UCSD-AML1 (cell line): ENCODE measurements at regions not wholly inside any gene's neighbourhood (a gene's known extent, or its start where the extent isn't known, plus 50 kb on each side); places are given as distances from the start of the nearest gene placed in this dataset.
"Not testable (repeated sequence)": the region's sequence is repeated elsewhere in the genome, so short reads cannot be mapped to it uniquely, and the experiment has no call there.

ENCODE experiments used
- DNase-seq: peaks from one replicate; lab custom pipeline; 2025; ENCODE audit not compliant: unreplicated experiment; lab: John Stamatoyannopoulos, UW

DNA sequence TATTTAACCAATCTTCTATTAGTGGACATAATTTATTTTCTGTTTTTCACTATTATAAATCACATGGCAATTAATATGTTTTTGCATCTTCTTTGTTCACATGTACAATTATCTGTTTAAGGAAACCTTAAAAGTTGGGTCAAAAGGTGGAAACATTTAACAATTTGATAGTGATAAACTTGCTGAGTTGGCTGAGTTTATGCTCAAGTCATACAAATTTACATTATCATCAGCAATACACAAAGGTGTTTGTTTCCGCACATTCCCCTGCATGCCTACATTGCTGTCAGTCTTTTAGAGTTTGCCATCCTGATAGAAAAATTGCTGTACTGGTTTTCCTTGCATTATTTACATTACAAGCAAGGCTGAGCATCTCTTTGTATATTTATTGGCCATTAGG lies 139.5 kb downstream of the KCNRG start:
- DNase-seq: no peak

DNA sequence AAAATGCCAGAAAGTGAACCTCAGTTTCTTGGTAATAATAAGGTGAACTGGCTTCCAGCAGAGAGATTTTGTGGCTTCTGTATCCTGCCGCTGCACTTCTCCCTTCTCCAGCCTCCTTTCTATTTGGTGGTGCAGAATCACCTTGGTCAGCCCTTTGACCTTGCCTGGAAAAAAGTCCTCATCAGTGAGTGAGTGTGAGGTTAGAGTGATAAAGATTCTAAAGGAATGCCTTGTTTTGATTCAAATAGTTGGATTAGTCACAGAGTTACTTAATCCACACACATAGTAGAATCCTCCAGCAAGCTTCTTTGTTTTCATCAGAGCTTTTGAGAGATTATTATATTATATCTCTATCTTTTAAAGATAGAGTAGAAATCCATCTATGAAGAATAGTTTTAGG lies 140.9 kb downstream of the KCNRG start:
- DNase-seq: no peak

DNA sequence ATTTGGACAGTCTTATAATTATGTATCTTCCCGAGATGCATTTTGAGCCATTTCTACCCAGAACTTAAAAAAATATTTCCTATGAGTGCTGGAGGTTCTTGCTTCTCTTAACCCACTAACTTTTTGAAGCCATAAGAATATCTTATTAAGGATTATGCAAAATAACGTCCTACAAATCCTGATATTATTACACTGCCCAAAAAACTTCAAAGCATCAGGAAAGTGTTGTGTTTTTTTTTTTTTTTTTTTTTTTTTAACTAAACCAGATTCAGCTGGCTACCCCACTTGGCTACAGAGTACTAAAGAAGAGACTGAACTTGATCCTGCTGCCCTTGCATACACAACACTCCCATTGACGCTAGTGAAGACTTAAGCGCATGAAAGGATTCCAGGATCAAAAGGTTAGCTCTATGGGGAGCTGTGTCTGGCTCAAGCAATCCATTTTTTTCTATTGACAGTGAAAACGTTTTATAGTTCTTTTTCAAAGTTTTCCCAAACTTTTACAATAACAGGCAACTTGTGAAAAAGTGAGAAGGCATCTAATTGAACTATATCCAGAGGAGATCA lies 141.4 kb downstream of the KCNRG start:
- no peak for DNase-seq

DNA sequence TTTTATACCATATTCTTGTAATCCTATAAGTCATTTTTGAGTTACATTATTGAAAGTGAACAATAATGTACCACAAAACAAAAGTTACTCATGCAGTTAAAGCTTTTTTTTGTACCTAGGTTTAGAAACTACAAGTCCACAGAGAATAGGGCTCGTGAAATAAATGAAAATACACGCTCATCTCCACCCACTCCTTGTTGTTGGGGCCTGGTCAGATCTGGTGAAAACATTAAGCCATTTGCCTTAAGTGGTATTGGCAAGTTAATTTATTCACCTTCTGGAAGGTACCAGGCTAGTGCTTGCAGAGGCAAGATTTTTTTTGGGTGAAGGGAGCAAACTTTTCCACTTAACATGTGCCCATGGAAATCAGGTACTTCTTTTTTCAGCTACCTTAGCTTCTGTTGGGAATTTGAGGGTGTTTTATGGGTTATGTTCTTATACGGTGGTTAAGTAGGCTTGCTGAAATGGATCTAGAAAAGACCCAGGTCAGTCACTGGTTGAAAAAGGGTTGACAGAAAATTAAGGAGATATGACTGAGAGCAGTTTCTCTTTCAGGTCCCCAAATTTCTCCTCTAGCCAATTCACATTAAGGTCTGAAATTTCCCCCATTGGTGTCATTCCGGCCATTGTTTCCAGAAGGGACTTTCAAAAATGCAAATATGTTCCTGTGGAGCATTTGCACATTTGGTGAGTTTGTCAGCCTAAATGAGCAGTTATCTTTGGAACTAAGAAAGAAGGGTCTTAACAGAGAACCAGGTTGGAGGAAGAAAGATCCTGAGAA lies 143.3 kb downstream of the KCNRG start:
- no peak for DNase-seq

DNA sequence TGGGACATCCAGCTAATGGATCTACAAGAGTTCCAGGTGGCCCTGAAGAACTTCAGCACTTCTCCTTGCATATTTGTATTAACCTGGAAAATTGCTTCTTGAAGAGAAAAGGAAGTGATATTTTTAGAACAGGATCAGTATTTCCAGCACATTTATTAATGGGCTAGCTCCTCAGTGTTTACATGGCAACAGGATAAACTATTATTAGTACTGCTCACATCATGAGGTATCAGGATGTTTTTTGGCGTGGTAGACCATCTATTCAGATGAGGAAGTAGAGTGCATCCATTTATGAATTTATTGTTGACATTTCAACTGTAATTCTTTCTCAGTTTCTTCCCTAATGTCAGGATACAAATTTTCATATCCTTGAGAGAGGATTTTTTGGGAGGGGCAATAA lies 144.4 kb downstream of the KCNRG start:
- DNase-seq: no peak

DNA sequence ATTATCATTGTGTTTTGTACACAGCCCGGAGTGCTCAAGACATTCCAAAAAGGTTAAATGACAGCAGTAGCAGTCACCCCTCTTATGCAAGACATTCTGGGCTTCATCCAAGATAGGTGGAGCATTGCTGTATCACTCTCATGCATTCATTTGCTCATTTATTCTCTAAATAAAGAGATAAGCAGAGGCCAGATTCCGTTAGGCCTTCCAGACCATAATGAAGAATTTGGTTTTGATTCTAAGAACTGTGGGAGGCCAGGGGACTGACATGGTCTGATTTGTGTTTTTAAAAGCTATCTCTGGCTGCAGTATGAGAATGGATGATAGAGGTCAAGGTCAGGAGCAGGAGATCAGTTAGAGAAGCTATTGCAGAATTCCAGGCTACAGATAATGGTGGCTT lies 145.8 kb downstream of the KCNRG start:
- DNase-seq: no peak

DNA sequence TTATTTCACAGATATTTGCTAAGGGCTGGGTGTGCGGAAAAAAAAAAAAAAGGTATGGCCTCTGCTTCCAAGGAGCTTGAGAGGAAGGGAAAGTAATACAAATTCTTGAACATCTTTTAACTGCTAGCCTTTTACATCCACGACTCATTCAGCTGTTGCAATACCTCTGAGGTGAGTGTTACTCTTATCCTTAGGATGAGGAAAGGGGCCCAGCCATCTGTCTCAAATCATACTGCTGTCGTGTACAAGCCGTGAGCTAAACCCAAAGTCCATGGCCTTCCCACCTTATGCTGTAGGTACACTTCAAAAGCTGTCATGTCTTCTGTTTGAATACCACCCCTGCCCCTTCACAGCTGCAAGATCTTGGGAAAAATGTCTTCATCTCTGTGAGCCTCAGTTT lies 146.8 kb downstream of the KCNRG start:
- no peak for DNase-seq

DNA sequence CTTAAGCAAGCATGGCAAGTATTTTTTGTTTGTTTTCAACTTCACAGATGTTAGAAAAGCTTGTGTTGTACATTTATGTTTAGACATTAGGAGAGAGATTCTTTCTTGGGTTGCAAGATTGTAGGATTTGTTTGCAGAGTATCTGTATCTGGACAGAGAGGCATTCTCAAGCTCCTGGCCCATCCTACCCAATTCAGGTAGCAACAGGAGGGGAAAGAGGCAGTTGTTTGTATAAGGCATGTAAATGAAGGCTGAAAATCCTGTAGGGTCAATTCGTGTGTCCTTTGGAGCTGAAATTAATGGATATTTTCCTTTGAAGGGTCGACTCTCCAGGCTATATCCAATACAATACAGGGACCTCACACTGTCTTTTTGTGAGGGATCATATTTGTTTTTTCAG lies 147.3 kb downstream of the KCNRG start:
- no peak for DNase-seq

DNA sequence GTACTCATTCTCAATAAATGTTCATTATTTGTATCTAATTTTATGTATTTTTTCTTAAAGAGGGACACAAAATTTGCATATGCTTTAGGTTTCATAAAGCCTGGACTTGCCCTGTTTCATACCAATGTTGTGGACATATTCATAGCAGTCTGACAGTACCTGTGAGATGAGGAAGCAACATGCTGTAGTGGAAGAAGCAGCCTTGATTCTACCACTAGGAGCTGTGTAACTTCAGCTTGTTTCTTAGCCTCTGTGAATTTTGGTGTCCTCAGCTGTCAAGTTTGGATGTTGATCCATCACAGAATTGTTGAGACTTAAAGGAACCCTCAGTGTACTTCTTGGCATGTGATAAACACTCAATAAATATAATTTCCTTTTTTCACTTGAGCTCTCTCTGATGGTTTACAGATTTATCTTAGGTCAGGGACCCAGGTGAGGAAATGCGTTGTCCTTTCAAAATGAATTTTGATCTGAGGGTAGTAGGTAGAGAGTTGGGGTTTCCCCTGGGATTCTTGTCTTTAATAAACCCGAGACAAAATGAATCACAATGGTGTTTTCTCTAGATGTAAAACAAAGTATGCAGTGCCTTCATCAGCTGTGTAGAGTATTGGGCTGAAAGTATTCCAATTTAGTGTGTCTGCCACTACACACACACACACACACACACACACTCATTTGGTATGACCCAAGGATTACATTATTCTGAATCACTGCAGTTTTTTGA lies 152.1 kb downstream of the KCNRG start:
- DNase-seq: no peak

DNA sequence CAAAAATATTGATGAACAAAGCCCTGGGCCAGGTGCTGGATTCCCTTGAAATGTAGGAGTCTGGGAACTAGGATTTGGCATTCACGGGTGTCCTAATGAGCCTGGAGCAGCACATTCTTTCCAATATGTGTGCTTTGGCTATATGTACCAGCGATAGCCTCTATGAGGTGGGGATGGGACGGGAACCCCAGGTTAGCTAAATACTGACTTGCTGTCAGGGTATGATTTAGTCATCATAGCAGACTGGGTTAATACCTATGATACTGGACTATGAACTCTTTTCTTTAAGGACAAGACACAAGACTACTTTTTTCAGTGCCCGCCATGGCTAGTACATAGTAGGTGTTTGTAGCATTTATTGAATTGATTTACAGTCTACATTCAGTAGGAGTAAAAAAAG lies 152.7 kb downstream of the KCNRG start:
- DNase-seq: no peak

DNA sequence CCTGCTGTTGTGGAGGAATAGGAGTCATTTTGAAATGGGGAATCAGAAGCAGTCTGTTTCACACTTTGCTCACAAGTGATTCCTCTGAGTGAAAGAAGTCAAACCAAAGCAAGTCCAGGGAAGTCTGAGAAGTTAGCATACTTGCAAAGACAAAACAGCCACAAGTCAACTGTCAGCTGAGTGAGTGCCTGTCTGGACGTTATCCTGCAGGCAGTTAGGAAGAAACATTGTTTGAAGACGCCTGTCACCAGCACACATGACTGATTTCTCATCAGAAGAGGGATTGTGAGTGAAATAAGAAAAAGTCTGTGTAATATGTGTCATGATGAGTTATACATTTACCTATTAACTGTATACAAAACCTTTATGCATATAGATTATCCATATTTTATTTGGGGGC lies 153.5 kb downstream of the KCNRG start:
- no peak for DNase-seq

DNA sequence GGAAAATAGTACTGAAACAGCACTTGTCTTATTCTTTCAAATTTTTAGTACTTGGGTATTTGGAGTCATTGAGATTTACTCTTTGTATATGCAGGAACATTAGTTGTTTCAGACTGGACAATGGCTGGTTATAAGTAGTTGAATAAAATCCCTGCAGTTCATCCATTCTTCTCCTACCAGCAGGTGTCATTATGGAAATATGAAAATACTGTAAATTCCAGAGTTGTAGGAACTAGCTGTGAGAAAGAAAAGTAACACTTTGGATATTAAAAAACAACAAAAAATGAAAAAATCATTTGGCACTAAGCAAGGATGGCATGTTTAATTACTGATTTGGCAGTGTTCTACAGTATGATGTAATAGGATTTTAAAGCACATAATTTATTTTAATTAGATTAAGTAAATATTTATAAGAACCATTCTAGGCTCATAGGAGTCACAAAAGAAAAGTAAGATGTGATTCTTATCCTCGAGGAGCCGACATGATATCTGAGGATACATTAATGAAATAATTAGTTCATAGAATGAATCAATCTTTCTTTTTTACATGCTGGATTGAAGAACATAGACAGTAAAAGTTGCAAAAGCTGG lies 155.3 kb downstream of the KCNRG start:
- DNase-seq: no peak

DNA sequence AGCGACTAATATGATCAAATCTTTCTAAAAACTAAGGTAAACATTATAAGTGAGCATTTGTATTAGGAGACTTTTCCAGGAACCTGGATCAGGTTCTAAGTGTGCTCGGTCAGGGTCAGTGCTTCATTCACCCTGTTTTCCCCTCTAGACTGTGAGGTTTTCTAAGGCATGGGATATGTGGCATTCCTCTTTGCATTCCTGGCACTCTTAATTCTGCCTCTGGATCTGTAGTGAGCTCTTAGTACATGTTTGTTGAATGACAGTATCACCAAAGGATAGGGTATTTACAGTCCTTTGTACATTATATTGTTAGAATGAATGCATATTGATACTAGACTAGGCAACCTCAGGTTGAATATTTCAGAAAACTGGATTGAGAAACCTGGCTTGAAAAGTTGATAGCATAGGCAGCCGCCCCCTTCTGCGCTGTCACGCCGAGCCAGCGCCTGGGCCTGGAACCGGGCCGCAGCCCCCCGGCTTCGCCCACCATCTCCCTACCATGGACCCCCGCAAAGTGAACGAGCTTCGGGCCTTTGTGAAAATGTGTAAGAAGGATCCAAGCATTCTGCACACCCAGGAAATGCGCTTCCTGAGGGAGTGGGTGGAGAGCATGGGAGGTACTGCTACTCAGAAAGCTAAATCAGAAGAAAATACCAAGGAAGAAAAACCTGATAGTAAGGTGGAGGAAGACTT lies 156.5 kb downstream of the KCNRG start:
- no peak for DNase-seq

DNA sequence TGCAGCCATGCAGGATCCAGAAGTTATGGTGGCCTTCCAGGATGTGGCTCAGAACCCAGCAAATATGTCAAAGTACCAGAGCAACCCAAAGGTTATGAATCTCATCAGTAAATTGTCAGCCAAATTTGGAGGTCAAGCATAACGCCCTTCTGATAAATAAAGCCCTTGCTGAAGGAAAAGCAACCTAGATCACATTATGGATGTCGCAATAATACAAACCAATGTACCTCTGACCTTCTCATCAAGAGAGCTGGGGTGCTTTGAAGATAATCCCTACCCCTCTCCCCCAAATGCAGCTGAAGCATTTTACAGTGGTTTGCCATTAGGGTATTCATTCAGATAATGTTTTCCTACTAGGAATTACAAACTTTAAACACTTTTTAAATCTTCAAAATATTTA lies 157.8 kb downstream of the KCNRG start:
- DNase-seq: not testable (repeated sequence)

DNA sequence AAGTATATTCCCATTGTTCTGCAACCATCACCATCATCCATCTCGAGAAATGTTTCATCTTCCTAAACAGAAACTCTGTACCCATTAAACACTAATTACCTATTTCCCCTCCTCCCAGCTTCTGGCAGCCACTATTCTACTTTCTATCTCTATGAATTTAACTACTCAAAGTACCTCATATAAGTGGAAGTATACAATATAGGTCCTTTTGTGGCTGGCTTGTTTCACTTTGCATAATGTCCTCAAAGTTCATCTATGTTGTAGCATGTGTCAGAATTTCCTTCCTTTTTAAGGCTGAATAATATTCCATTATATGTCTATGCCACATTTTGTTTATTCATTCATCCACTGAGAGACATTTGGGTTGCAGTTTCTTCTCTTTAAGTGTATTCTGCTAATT lies 159.4 kb downstream of the KCNRG start:
- no peak for DNase-seq

DNA sequence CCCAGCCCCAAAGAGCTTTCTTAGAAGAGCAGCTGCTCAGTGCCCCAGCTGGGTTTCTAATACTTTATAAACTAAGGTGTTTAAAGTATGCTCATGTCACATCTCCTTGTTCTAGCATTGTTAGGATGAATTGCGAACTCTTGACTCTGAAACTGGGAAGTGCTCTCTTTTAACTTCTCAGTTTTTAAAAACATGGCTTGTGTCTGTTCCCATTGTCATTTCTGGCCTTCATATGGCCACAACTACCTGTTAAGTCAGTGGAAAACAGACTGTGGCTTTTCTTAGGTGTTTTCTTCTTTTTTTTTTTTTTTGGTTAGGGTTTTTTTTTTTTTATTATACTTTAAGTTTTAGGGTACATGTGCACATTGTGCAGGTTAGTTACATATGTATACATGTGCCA lies 164.7 kb downstream of the KCNRG start:
- no peak for DNase-seq

DNA sequence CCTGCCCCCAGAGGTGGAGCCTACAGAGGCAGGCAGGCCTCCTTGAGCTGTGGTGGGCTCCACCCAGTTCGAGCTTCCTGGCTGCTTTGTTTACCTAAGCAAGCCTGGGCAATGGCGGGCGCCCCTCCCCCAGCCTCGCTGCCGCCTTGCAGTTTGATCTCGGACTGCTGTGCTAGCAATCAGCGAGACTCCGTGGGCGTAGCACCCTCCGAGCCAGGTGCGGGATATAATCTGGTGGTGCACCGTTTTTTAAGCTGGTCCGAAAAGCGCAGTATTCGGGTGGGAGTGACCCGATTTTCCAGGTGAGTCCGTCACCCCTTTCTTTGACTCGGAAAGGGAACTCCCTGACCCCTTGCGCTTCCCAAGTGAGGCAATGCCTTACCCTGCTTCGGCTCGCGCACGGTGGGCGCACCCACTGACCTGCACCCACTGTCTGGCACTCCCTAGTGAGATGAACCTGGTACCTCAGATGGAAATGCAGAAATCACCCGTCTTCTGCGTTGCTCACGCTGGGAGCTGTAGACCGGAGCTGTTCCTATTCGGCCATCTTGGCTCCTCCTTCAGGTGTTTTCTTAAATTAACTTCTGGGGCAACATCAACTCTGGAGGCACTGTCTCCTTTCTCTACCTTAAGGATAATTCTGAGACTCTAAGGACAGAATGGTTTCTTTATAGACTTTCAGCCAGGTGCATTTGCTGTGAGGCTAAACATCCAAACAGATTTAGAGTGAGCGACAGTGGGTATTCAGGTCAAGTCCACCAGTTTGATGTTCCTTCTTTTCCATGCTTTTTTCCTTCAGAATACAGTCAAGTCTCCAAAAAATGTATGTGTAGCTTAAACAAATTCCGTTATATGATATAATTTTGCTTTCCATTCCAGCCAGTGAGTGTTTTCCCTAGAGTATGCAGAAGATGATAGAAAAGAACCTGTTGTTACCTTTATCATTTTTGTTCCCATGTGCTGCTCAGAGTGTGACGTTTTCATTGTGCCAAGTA lies 170.8 kb downstream of the KCNRG start:
- DNase-seq: not testable (repeated sequence)

DNA sequence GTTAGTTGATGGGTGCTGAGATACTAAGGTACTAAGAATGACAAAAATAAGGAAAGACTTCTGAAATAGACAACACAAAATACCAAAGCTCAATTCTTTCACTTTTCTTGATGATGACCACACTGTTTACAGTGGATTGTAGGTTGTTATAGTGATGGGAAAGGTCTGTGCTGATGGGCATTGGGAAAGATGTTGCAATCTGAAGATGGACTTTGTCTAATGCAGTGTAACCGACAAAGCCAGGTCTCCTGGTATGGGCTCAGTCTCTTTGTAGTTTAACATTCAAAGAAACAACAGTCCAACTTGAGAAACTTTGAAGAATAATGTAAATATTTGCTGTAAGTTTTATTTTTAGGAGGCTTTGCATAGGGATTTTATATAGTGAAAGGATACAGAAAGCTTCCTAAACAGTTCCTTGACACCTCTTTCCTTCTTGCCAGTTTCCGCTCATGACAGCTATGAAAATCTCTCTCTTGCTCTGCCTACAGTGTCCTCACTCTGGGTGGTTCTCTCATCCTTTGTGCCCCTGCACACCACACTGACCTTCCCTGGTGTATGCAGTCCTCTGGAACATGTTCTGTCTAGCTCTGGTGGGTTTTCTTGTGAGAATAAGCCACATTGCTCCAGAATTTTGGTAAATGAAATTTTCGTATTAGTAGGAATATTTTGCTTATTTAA lies 172.2 kb downstream of the KCNRG start:
- no peak for DNase-seq

DNA sequence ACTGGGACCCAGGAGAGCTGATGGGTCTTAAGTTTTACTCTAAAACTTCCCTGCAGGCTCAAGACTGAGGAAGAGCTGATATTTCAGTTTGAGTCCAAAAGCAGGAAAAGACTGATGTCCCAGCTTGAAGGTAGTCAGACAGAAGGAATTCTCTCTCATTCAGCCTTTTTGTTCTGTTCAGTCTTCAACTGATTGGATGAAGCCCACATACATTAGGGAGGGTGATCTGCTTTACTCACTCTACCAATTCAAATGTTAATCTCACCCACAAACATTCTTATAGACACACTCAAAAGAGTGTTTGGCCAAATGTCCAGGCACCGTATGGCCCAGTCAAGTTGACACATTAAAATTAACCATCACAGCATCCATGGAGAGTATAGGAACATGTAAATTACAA lies 173.5 kb downstream of the KCNRG start:
- DNase-seq: no peak

DNA sequence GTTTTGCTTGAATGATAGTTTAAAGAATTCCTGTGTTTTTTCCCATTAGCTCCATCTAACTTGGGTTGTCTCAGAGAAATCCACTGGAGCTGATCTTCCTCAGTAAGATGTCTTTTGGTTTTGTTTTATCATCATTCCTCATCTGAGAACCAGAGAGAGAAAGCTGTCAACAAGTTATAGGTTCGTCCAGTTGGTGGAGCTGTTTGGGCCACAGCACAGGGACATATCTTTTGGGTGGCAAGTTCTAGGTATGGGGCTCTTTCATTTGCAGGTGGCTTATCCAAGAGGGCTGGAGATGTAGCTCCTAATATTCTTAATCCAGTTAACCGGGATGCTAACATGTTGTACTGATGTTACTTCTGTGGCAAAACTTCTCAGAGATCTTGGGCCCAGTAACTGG lies 174.2 kb downstream of the KCNRG start:
- no peak for DNase-seq
